H9 (cell line): ENCODE measurements at regions not wholly inside any gene's neighbourhood (a gene's known extent, or its start where the extent isn't known, plus 50 kb on each side); places are given as distances from the start of the nearest gene placed in this dataset.

Source experiments
- DNase-seq: peaks from one replicate; pipeline ENCODE4 v3.0.0-alpha.2; 2017
- H2AFZ ChIP-seq: one replicate; pipeline ENCODE4 v1.6.1; 2013; ENCODE audit warnings: mild to moderate bottlenecking, low read length, control low read depth, moderate library complexity
- H2AK5ac ChIP-seq: 2 replicates; pipeline ENCODE4 v1.6.1; 2013; ENCODE audit warnings: low read length, control low read depth, mixed read lengths; ENCODE audit not compliant: insufficient read length
- H2BK120ac ChIP-seq: one replicate; pipeline ENCODE4 v1.6.1; 2013; ENCODE audit warnings: low read depth, mild to moderate bottlenecking, low read length, control low read depth, inconsistent platforms; ENCODE audit not compliant: poor library complexity, severe bottlenecking
- H2BK12ac ChIP-seq: 2 replicates; pipeline ENCODE4 v1.6.1; 2013; ENCODE audit warnings: low read length, control low read depth, mixed read lengths, low read depth; ENCODE audit not compliant: insufficient read length
- H2BK15ac ChIP-seq: 2 replicates; pipeline ENCODE4 v1.6.1; 2013; ENCODE audit warnings: low read depth, low read length, control low read depth
- H2BK20ac ChIP-seq: one replicate; pipeline ENCODE4 v1.6.1; 2013; ENCODE audit warnings: low read depth, mild to moderate bottlenecking, low read length, control low read depth, inconsistent platforms; ENCODE audit not compliant: poor library complexity, severe bottlenecking
- H2BK5ac ChIP-seq: 2 replicates; pipeline ENCODE4 v1.6.1; 2013; ENCODE audit warnings: low read length, control low read depth, mixed read lengths; ENCODE audit not compliant: insufficient read length
- H3K14ac ChIP-seq: 2 replicates; pipeline ENCODE4 v1.6.1; 2013; ENCODE audit warnings: low read length, control low read depth; ENCODE audit not compliant: insufficient read depth
- H3K18ac ChIP-seq: 2 replicates; pipeline ENCODE4 v1.6.1; 2013; ENCODE audit warnings: low read depth, mild to moderate bottlenecking, mixed read lengths, low read length, control low read depth; ENCODE audit not compliant: insufficient read length
- H3K23ac ChIP-seq: 2 replicates; pipeline ENCODE4 v1.6.1; 2013; ENCODE audit warnings: low read length, control low read depth, mixed read lengths, low read depth; ENCODE audit not compliant: insufficient read length
- H3K23me2 ChIP-seq: 2 replicates; pipeline ENCODE4 v1.6.1; 2013; ENCODE audit warnings: low read depth, mild to moderate bottlenecking, mixed read lengths, low read length, control low read depth; ENCODE audit not compliant: insufficient read length, poor library complexity, severe bottlenecking
- H3K27ac ChIP-seq: 2 replicates; pipeline ENCODE4 v1.5.1; 2013; ENCODE audit warnings: low read length, control low read depth, mixed read lengths, low read depth; ENCODE audit not compliant: insufficient read length
- H3K27me3 ChIP-seq: 2 replicates; pipeline ENCODE4 v1.6.1; 2013; ENCODE audit warnings: low read length, control low read depth, inconsistent platforms; ENCODE audit not compliant: insufficient read depth
- H3K4ac ChIP-seq: 2 replicates; pipeline ENCODE4 v1.6.1; 2013; ENCODE audit warnings: low read depth, mild to moderate bottlenecking, control low read depth, inconsistent platforms, low read length, moderate library complexity
- H3K4me1 ChIP-seq: 2 replicates; pipeline ENCODE4 v1.6.1; 2013; ENCODE audit warnings: low read length, control low read depth, inconsistent platforms; ENCODE audit not compliant: insufficient read depth
- H3K4me2 ChIP-seq: 2 replicates; pipeline ENCODE4 v1.6.1; 2013; ENCODE audit warnings: low read length, control low read depth, mixed read lengths; ENCODE audit not compliant: insufficient read length, insufficient read depth
- H3K56ac ChIP-seq: 2 replicates; pipeline ENCODE4 v1.6.1; 2013; ENCODE audit warnings: low read depth, mild to moderate bottlenecking, mixed read lengths, low read length, control low read depth; ENCODE audit not compliant: insufficient read length
- H3K79me1 ChIP-seq: 2 replicates; pipeline ENCODE4 v1.6.1; 2013; ENCODE audit warnings: low read depth, mild to moderate bottlenecking, moderate library complexity, low read length, control low read depth, inconsistent platforms; ENCODE audit not compliant: insufficient read depth, poor library complexity, severe bottlenecking
- H3K79me2 ChIP-seq: 2 replicates; pipeline ENCODE4 v1.6.1; 2013; ENCODE audit warnings: low read length, control low read depth, inconsistent platforms; ENCODE audit not compliant: insufficient read depth
- H3K9ac ChIP-seq: 2 replicates; pipeline ENCODE4 v1.6.1; 2013; ENCODE audit warnings: low read length, control low read depth, mixed read lengths; ENCODE audit not compliant: insufficient read length; ENCODE audit errors: extremely low read depth
- H3K9me3 ChIP-seq: one replicate; pipeline ENCODE4 v1.6.1; 2013; ENCODE audit warnings: low read depth, low read length, inconsistent platforms; ENCODE audit not compliant: control insufficient read depth
- H3T11ph ChIP-seq: one replicate; pipeline ENCODE4 v1.6.1; 2013; ENCODE audit warnings: mild to moderate bottlenecking, low read length, control low read depth, inconsistent platforms
- H4K20me1 ChIP-seq: one replicate; pipeline ENCODE4 v1.6.1; 2013; ENCODE audit not compliant: control insufficient read depth, insufficient read length, insufficient read depth
- H4K5ac ChIP-seq: 2 replicates; pipeline ENCODE4 v1.6.1; 2013; ENCODE audit warnings: low read depth, mild to moderate bottlenecking, mixed read lengths, low read length, control low read depth; ENCODE audit not compliant: insufficient read length
- H4K8ac ChIP-seq: replicated peaks from 2 replicates; pipeline ENCODE4 v1.6.1; 2013; ENCODE audit warnings: low read length, control low read depth, mixed read lengths, low read depth; ENCODE audit not compliant: insufficient read length
- H4K91ac ChIP-seq: 2 replicates; pipeline ENCODE4 v1.6.1; 2013; ENCODE audit warnings: low read depth, mild to moderate bottlenecking, moderate library complexity, mixed read lengths, low read length, control low read depth; ENCODE audit not compliant: insufficient read length
- H3K27ac Mint-ChIP-seq, 3 experiments: 2 replicates in 2 of 3; 3 replicates in 1 of 3; pipeline ENCODE4 v1.8.0; 2020 to 2021; ENCODE audit warnings: mixed read lengths in 3 of 3, mild to moderate bottlenecking in 1 of 3, moderate library complexity in 1 of 3
- H3K27me3 Mint-ChIP-seq: 2 replicates; pipeline ENCODE4 v1.8.0; 2021; ENCODE audit warnings: low read depth, mild to moderate bottlenecking, moderate library complexity, mixed read lengths
- H3K36me3 Mint-ChIP-seq, 3 experiments: 2 replicates in 2 of 3; 3 replicates in 1 of 3; pipeline ENCODE4 v1.8.0; 2020 to 2021; ENCODE audit warnings: low read depth in 3 of 3, mixed read lengths in 3 of 3; ENCODE audit not compliant: insufficient read depth in 1 of 3
- H3K4me1 Mint-ChIP-seq, 2 experiments: 2 replicates each; pipeline ENCODE4 v1.8.0; 2020; ENCODE audit warnings: mixed read lengths in 2 of 2
- H3K4me3 Mint-ChIP-seq, 2 experiments: 2 replicates in 1 of 2; 3 replicates in 1 of 2; pipeline ENCODE4 v1.8.0; 2020 to 2021; ENCODE audit warnings: mild to moderate bottlenecking in 2 of 2, mixed read lengths in 2 of 2, moderate library complexity in 1 of 2
- H3K9me3 Mint-ChIP-seq, 2 experiments: 2 replicates in 1 of 2; 3 replicates in 1 of 2; pipeline ENCODE4 v1.8.0; 2020; ENCODE audit warnings: mild to moderate bottlenecking in 2 of 2, mixed read lengths in 2 of 2, moderate library complexity in 1 of 2
- CTCF ChIP-seq: fragments of 200-600 bp; sonication (generic); conservative IDR thresholded peaks from 3 replicates; pipeline ENCODE4 v1.8.0; 2021; ENCODE audit warnings: antibody characterized with exemption, mild to moderate bottlenecking
- WGBS: extraction: QIAGEN DNeasy Blood & Tissue Kit; methylation state at CpG from one replicate; pipeline ENCODE4 v1.1.7; 2013; ENCODE audit warnings: missing lambda C conversion rate, low lambda C conversion rate, mixed read lengths; ENCODE audit not compliant: insufficient read length; ENCODE audit errors: extremely low coverage; 5-methylcytosine and 5-hydroxymethylcytosine counted together

- no peaks in the 10 kb centered on the region for H3K9me3 Mint-ChIP-seq
- no peak overlapping the region for H2BK120ac ChIP-seq
- H3K27me3 ChIP-seq: no peaks in the 10 kb centered on the region
- no peak overlapping the region for H3K4ac ChIP-seq
- no peaks in the 10 kb centered on the region for H3K79me2 ChIP-seq
- no peaks in the 10 kb centered on the region for H3K9me3 ChIP-seq
- H2BK20ac ChIP-seq: no peak overlapping the region
- no peak overlapping the region for H3T11ph ChIP-seq
- H3K27me3 Mint-ChIP-seq: peaks cover 19% of the 10 kb centered on the region
- no peak overlapping the region for H4K91ac ChIP-seq
- no peaks in the 10 kb centered on the region for H3K36me3 Mint-ChIP-seq
- H3K4me1 ChIP-seq: peaks cover 10% of the 10 kb centered on the region
- H3K4me2 ChIP-seq: no peak overlapping the region
- no peaks in the 10 kb centered on the region for H4K20me1 ChIP-seq
- H2AK5ac ChIP-seq: no peak overlapping the region
- H3K79me1 ChIP-seq: no peaks in the 10 kb centered on the region
- TF ChIP-seq CTCF: no peak
- H2AFZ ChIP-seq: no peak overlapping the region
- no CpG with 5 or more reads among the region's 3 CpGs for WGBS
- H3K4me1 Mint-ChIP-seq: peaks cover 61 to 62% of the 10 kb centered on the region in 2 experiments
- no peak overlapping the region for H3K27ac Mint-ChIP-seq
- no peak overlapping the region for H2BK15ac ChIP-seq
- H3K56ac ChIP-seq: no peak overlapping the region
- H3K14ac ChIP-seq: no peak overlapping the region
- H2BK5ac ChIP-seq: no peak overlapping the region
- no peak overlapping the region for H3K27ac ChIP-seq
- no peak for DNase-seq
- H4K8ac ChIP-seq: no peak overlapping the region
- no peaks in the 10 kb centered on the region for H3K23me2 ChIP-seq
- no peak overlapping the region for H3K4me3 Mint-ChIP-seq
- no peak overlapping the region for H3K9ac ChIP-seq
- H3K23ac ChIP-seq: no peak overlapping the region
- H2BK12ac ChIP-seq: no peak overlapping the region
- no peak overlapping the region for H4K5ac ChIP-seq
- no peak overlapping the region for H3K18ac ChIP-seq
Measured at GRCh38 chr6:165845493-165845892, 182.5 kb upstream of the PDE10A start.
